ENCODE measurements at regions not wholly inside any gene's neighbourhood (a gene's known extent, or its start where the extent isn't known, plus 50 kb on each side); places are given as distances from the start of the nearest gene placed in this dataset.

- TF ChIP-seq CTCF (IDR thresholded peaks at IDR 0.05) (no peak), POLR2A (IDR thresholded peaks at IDR 0.05) (no peak), EP300 (IDR thresholded peaks at IDR 0.05) (peak in 1 of 4 donors; percentile 79)
These were observed 51.6 kb downstream of the SMIM38 start for GRCh38 chr11:69207165-69207889.
